Adrenal gland (tissue), 5 donors: ENCODE measurements at regions not wholly inside any gene's neighbourhood (a gene's known extent, or its start where the extent isn't known, plus 50 kb on each side); places are given as distances from the start of the nearest gene placed in this dataset.

ENCODE experiments used
- POLR2A ChIP-seq, 2 donors: fragments of 450-650 bp; IDR thresholded peaks; one replicate each; pipeline ENCODE4 v1.6.1; 2017; ENCODE audit warnings: antibody characterized with exemption in 2 of 2, mild to moderate bottlenecking in 2 of 2, moderate library complexity in 1 of 2
- TF ChIP-seq, protein P1 (sequence below), 6 experiments: fragments of 450-650 bp in 4 of 6; fragments of 200-600 bp in 2 of 6; sonication (generic) in 1 of 6; IDR thresholded peaks; 1 replicate in 5 of 6; 2 replicates in 1 of 6; pipeline versions ENCODE4 v1.5.1 to v1.8.0; 2016 to 2021; ENCODE audit warnings: antibody characterized with exemption in 6 of 6, mild to moderate bottlenecking in 2 of 6, moderate library complexity in 1 of 6
- donor health status: DM: no; HTN: no; CAD: no.

DNA sequence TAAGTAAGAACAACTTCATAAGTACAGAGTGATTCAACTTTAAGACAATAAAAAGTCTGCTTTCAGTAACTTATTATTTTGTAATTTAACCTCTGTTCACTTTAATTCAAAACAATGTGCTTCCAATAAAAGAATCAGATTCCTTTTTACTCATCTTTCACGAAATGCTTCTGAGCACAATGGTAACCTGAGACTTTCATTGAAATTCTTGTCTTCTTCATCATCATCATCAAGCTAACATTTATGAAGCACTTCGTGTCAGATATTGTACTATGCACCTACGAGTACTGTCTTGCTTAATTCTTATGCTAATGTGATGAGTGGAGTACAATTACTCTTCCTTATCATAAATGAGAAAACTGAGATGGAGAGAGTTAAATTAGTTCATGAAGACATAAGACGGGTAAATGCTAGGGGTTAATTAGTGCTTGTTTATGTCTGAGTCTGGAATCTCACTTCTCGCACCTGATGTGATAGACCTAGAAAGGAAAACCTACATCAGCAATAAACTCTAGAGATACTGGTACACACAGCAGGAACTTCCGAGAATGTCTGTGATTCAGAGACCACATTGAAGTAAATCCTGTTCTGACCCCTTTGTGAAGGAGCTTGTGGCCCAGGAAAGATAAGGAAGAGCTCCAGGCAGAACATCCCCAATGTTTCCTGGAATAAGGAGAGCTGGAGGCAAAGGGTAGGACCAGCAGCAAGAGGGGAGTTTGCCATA, 227.6 kb upstream of the ETAA1 start:
- TF ChIP-seq, protein P1, sequence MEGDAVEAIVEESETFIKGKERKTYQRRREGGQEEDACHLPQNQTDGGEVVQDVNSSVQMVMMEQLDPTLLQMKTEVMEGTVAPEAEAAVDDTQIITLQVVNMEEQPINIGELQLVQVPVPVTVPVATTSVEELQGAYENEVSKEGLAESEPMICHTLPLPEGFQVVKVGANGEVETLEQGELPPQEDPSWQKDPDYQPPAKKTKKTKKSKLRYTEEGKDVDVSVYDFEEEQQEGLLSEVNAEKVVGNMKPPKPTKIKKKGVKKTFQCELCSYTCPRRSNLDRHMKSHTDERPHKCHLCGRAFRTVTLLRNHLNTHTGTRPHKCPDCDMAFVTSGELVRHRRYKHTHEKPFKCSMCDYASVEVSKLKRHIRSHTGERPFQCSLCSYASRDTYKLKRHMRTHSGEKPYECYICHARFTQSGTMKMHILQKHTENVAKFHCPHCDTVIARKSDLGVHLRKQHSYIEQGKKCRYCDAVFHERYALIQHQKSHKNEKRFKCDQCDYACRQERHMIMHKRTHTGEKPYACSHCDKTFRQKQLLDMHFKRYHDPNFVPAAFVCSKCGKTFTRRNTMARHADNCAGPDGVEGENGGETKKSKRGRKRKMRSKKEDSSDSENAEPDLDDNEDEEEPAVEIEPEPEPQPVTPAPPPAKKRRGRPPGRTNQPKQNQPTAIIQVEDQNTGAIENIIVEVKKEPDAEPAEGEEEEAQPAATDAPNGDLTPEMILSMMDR (IDR thresholded peaks at IDR 0.05): no peak
- no peak for TF ChIP-seq POLR2A (IDR thresholded peaks at IDR 0.05)
